ENCODE measurements at regions not wholly inside any gene's neighbourhood (a gene's known extent, or its start where the extent isn't known, plus 50 kb on each side); places are given as distances from the start of the nearest gene placed in this dataset.

GRCh38 chr16:85476389-85476788 lies 136.7 kb upstream of the GSE1 start:
- TF ChIP-seq CTCF (IDR thresholded peaks at IDR 0.05) = no peak
- no peak for TF ChIP-seq POLR2AphosphoS5 (IDR thresholded peaks at IDR 0.05; ENCODE audit: low read depth, low read length)
- TF ChIP-seq SMC3 (IDR thresholded peaks at IDR 0.05; ENCODE audit: low read depth, low read length) = no peak
